ENCODE measurements at regions not wholly inside any gene's neighbourhood (a gene's known extent, or its start where the extent isn't known, plus 50 kb on each side); places are given as distances from the start of the nearest gene placed in this dataset.

DNA sequence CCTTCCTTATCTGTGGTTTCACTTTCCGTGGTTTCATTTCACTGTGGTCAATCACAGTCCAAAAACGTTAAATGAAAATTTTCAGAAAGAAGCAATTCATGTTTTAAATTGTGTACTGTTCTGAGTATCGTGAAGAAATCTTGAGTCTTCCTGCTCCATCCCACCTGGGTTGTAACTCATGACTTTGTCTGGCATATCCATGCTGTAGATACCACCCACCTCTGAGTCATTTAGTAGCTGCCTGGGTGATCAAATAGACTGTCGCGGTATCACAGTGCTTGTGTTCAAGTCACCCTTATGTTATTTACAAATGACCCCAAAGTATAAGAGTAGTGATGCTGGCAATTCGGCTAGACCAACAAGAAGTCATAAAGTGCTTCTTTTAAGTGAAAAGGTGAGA lies 521.2 kb downstream of the AACS start:
- ATAC-seq (replicated peaks in 1 of 2) (no peak), DNase-seq (no peak)
- Mint-ChIP-seq H3K9me3 (peaks cover 0 to 3% of the 10 kb centered on the region in 2 donors), H3K27ac (no peak overlapping the region), H3K4me3 (no peak overlapping the region), H3K4me1 (ENCODE audit: low read depth) (no peaks in the 10 kb centered on the region), H3K27me3 (ENCODE audit: low read depth) (no peaks in the 10 kb centered on the region), H3K36me3 (ENCODE audit: insufficient read depth in 2 of 2) (no peaks in the 10 kb centered on the region)

DNA sequence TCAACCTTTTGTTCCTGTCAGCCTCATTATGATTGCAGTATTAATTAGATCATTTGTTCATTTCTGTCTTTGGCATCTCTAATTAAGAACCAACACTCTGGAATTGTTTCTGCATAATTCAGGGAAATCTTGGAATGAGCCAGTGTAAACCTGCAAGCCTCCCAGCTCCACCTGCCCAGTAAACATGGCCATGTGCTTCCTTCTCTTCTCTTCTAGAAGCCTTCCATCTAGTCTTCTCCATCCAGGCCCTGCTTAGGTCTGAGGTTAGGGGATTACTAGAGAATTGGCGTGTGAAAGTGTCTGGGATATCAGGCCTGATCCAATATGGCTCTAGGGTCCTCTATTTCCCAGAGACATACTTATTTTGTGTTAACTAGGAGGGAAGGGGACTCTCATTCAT lies 528.0 kb downstream of the AACS start:
- ATAC-seq (replicated peaks in 1 of 2) (no peak), DNase-seq (no peak)
- H3K36me3 Mint-ChIP-seq (ENCODE audit: insufficient read depth in 2 of 2), result no peaks in the 10 kb centered on the region
- H3K27me3 Mint-ChIP-seq (ENCODE audit: low read depth), result no peaks in the 10 kb centered on the region
- H3K4me1 Mint-ChIP-seq (ENCODE audit: low read depth), result no peaks in the 10 kb centered on the region
- no peak overlapping the region for H3K27ac Mint-ChIP-seq
- H3K4me3 Mint-ChIP-seq, result no peak overlapping the region
- peaks cover 2% of the 10 kb centered on the region in 2 donors for H3K9me3 Mint-ChIP-seq

- H3K4me1 Mint-ChIP-seq (ENCODE audit: low read depth), result no peaks in the 10 kb centered on the region
- DNase-seq, result no peak
- no peak overlapping the region for H3K27ac Mint-ChIP-seq
- H3K27me3 Mint-ChIP-seq (ENCODE audit: low read depth), result no peaks in the 10 kb centered on the region
- no peak for ATAC-seq (replicated peaks in 1 of 2)
- H3K36me3 Mint-ChIP-seq (ENCODE audit: insufficient read depth in 2 of 2), result no peaks in the 10 kb centered on the region
- no peak overlapping the region for H3K4me3 Mint-ChIP-seq
- H3K9me3 Mint-ChIP-seq, result peaks cover 2 to 4% of the 10 kb centered on the region in 2 donors
Measured at GRCh38 chr12:125604976-125605375, 539.7 kb downstream of the AACS start.

DNA sequence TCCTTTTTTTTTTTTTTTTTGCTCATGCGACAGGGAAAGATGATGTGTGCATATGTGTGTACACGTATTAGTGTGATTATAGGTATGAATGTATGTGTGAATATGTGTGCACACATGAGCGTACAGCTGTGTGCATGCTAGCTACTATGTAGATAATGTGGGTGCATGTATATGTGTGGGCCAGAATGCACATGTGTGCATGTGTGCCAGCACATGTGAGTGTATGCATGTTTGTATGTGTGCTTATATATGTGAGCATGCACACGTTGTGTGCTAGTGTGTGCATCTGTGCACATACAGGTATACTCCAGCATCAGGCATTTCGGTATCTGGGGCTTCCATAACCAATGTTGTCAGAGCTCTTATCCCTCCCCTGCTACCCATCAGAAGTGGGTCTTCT lies 541.1 kb downstream of the AACS start:
- no peak for ATAC-seq (replicated peaks in 1 of 2)
- Mint-ChIP-seq H3K27me3 (ENCODE audit: low read depth) (no peaks in the 10 kb centered on the region), H3K4me1 (ENCODE audit: low read depth) (no peaks in the 10 kb centered on the region), H3K36me3 (ENCODE audit: insufficient read depth in 2 of 2) (peaks cover 0 to 1% of the 10 kb centered on the region in 2 donors), H3K9me3 (peaks cover 2% of the 10 kb centered on the region in 2 donors), H3K4me3 (no peak overlapping the region), H3K27ac (no peak overlapping the region)
- no peak for DNase-seq

DNA sequence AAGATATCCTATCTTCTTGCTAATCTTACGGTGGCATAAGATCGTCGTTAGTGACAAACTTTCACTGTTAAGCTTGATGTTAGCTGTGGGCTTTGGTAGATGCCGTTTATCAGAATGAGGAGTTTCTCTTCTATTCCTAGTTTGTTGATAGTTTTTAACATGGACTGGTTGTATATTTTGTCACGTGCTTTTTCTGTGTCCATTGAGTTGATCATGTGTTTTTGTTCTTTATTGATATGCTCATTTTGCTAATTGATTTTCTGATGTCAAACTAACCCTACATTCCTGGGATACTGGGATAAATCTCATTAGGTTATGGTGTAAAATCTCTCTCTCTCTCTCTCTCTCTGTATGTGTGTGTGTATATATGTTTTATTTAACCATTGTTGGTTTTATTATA lies 545.1 kb downstream of the AACS start:
- ATAC-seq (replicated peaks in 1 of 2), result no peak

DNA sequence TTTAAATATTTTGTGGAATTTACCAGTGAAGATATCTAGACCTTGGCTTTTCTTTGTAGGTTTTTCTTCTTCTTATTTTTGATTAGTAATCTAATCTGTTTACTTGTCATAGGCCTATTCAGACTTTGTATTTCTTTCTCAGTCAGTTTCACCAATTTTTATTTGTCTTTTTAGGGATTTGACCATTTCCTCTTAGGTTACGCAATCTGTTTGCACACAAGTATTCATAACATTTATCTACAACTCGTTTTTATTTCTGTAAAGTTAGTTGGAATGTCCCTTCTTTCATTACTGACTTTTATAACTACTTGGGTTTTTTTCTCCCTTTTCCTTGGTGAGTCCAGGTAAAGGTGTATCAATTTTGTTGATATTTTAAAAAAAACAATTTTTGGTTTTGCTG lies 545.7 kb downstream of the AACS start:
- Mint-ChIP-seq H3K27me3 (ENCODE audit: low read depth) (no peaks in the 10 kb centered on the region), H3K9me3 (no peaks in the 10 kb centered on the region), H3K27ac (no peak overlapping the region), H3K4me3 (no peak overlapping the region), H3K36me3 (ENCODE audit: insufficient read depth in 2 of 2) (peaks cover 0 to 1% of the 10 kb centered on the region in 2 donors), H3K4me1 (ENCODE audit: low read depth) (no peaks in the 10 kb centered on the region)
- DNase-seq (no peak), ATAC-seq (replicated peaks in 1 of 2) (no peak)

More for the DNA sequence above, 545.1 kb downstream of the AACS start:
- H3K9me3 Mint-ChIP-seq, result no peaks in the 10 kb centered on the region
- H3K4me3 Mint-ChIP-seq, result no peak overlapping the region
- H3K27me3 Mint-ChIP-seq (ENCODE audit: low read depth), result no peaks in the 10 kb centered on the region
- no peak for DNase-seq
- H3K36me3 Mint-ChIP-seq (ENCODE audit: insufficient read depth in 2 of 2), result peaks cover 0 to 1% of the 10 kb centered on the region in 2 donors
- no peak overlapping the region for H3K27ac Mint-ChIP-seq
- H3K4me1 Mint-ChIP-seq (ENCODE audit: low read depth), result no peaks in the 10 kb centered on the region

GRCh38 chr12:125614058-125614457 lies 548.8 kb downstream of the AACS start:
- DNase-seq (no peak), ATAC-seq (replicated peaks in 1 of 2) (no peak)
- Mint-ChIP-seq H3K9me3 (peaks cover 0 to 2% of the 10 kb centered on the region in 2 donors), H3K4me1 (ENCODE audit: low read depth) (no peaks in the 10 kb centered on the region), H3K36me3 (ENCODE audit: insufficient read depth in 2 of 2) (peaks cover 0 to 1% of the 10 kb centered on the region in 2 donors), H3K27me3 (ENCODE audit: low read depth) (no peaks in the 10 kb centered on the region), H3K27ac (no peak overlapping the region), H3K4me3 (no peak overlapping the region)

DNA sequence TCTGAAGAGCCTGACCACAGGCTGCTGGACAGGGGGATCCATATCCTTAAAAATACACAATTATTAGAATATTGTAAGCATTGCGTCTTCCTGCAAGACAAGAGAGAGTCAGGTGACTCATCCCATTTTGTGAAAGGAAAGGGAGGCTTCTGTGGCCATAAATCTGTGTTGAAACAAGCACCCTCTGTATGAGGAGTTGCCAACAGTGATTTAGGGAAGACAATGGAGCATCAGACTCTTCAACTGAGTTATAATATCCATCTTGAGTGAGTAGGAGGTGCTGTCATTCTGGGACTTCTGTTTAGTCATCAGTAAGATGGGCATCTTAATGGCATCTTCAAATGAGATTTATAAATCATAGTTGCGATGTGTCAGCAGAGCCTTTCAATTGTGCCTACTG lies 554.5 kb downstream of the AACS start:
- Mint-ChIP-seq H3K4me3 (no peak overlapping the region), H3K36me3 (ENCODE audit: insufficient read depth in 2 of 2) (no peaks in the 10 kb centered on the region), H3K27me3 (ENCODE audit: low read depth) (no peaks in the 10 kb centered on the region), H3K9me3 (peaks cover 5 to 6% of the 10 kb centered on the region in 2 donors), H3K4me1 (ENCODE audit: low read depth) (no peaks in the 10 kb centered on the region), H3K27ac (no peak overlapping the region)
- ATAC-seq (replicated peaks in 1 of 2), result no peak
- no peak for DNase-seq

DNA sequence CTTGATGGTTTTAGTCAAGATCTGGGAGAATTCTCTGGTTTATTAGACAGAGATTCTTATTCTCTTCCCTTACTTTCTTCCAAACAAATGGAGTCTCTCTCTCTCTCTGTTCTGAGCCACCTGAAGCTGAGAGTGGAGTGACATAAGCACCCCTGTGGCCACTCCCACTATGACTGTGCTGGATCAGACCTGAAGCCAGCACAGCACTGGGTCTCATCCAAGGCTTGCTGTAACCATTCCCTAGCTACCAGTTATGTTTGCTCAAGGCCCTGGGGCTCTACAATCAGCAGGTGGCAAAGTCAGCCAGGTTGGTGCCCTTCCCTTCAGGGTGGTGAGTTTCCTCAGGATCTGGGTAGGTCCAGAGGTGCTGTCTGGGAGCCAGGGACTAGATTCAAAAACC lies 568.5 kb downstream of the AACS start:
- no peaks in the 10 kb centered on the region for H3K36me3 Mint-ChIP-seq (ENCODE audit: insufficient read depth in 2 of 2)
- H3K27ac Mint-ChIP-seq, result no peak overlapping the region
- no peaks in the 10 kb centered on the region for H3K4me1 Mint-ChIP-seq (ENCODE audit: low read depth)
- H3K4me3 Mint-ChIP-seq, result no peak overlapping the region
- ATAC-seq (replicated peaks in 1 of 2) (no peak), DNase-seq (no peak)
- H3K9me3 Mint-ChIP-seq, result peaks cover 0 to 4% of the 10 kb centered on the region in 2 donors
- no peaks in the 10 kb centered on the region for H3K27me3 Mint-ChIP-seq (ENCODE audit: low read depth)

DNA sequence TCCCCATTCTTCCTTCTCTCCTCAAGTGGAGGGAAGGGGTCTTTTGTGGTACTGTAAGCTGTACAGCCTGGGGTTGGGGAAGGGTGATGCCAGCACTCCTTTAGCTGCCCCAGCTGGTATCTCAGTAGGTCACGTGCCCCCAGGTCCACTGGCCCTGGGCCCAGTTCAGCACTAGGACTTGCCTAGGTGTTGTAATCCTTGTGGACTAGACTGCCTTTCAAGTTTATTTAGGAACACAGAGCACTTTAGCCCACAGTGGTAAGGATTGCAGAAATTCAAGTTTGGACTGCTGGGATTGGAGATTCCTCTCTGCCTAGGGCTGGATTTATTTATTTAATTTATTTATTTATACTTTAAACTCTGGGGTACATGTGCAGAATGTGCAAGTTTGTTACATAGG lies 569.6 kb downstream of the AACS start:
- no peaks in the 10 kb centered on the region for H3K9me3 Mint-ChIP-seq
- DNase-seq, result no peak
- no peak overlapping the region for H3K27ac Mint-ChIP-seq
- no peaks in the 10 kb centered on the region for H3K36me3 Mint-ChIP-seq (ENCODE audit: insufficient read depth in 2 of 2)
- no peak for ATAC-seq (replicated peaks in 1 of 2)
- H3K27me3 Mint-ChIP-seq (ENCODE audit: low read depth), result no peaks in the 10 kb centered on the region
- no peak overlapping the region for H3K4me3 Mint-ChIP-seq
- H3K4me1 Mint-ChIP-seq (ENCODE audit: low read depth), result no peaks in the 10 kb centered on the region

DNA sequence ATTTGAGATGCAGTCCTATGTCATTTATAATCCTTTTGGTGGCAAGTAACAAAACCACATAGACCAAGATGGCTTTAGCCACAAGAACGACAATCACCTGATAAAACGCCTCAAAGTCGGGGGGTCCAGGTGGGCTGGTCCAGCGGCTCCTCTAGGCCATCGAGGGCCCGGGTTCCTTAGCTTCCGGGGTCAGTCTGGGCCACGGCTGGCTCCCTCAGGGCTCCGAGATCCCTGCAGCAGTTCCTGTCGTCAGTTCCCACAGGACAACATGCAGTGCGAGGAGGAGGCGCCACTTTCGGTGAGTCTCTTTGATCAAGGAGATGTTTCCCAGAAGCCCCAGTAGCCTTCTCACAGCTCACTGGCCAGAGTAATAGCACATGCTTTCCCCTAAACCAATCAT lies 574.6 kb downstream of the AACS start:
- Mint-ChIP-seq H3K4me1 (ENCODE audit: low read depth) (no peaks in the 10 kb centered on the region), H3K4me3 (no peak overlapping the region), H3K36me3 (ENCODE audit: insufficient read depth in 2 of 2) (no peaks in the 10 kb centered on the region), H3K27ac (no peak overlapping the region), H3K9me3 (peaks cover 0 to 2% of the 10 kb centered on the region in 2 donors), H3K27me3 (ENCODE audit: low read depth) (no peaks in the 10 kb centered on the region)
- ATAC-seq (replicated peaks in 1 of 2) (no peak), DNase-seq (no peak)

DNA sequence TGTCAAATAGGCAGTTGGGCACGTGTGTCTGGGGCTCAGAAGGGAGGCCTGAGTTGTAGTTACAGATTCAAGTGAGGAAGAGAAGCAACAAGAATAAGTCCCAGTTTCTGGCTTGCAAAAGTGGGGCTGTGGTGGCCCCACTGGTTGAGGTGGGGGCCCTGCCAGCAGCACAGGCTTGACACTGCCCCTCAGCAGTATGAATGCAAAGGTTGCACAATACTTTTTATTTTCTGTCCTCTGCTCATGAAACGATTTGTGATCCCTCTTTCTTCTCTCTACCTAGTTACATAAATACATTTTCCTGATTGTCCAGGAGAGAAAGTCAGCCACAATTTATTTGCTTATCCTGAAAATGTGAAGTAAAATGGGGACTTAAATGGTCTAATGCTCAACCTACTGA lies 577.8 kb downstream of the AACS start:
- H3K27ac Mint-ChIP-seq, result no peak overlapping the region
- peaks cover 0 to 2% of the 10 kb centered on the region in 2 donors for H3K9me3 Mint-ChIP-seq
- ATAC-seq (replicated peaks in 1 of 2), result no peak
- H3K27me3 Mint-ChIP-seq (ENCODE audit: low read depth), result no peaks in the 10 kb centered on the region
- H3K4me3 Mint-ChIP-seq, result no peak overlapping the region
- H3K36me3 Mint-ChIP-seq (ENCODE audit: insufficient read depth in 2 of 2), result no peaks in the 10 kb centered on the region
- no peaks in the 10 kb centered on the region for H3K4me1 Mint-ChIP-seq (ENCODE audit: low read depth)
- DNase-seq, result no peak

DNA sequence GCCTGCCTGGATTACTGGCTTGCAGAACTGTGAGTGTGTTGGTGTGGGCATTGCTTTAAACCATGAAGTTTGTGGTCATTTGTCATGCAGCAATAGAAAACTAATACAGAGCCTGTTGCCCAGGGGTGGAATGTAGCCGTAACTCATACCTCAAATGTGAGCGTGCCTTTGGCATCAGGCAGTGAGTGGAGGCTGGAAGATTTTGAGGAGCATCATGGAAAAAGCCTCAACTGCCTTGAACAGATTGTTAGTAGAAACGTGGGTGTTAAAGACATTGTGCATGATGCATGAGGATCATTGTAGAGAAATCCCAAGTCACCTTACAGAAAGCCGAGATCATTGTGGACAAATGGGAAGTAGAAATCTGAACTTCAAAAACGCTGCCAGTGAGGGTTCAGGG lies 580.5 kb downstream of the AACS start:
- ATAC-seq (replicated peaks in 1 of 2) (no peak), DNase-seq (no peak)
- no peaks in the 10 kb centered on the region for H3K4me1 Mint-ChIP-seq (ENCODE audit: low read depth)
- H3K36me3 Mint-ChIP-seq (ENCODE audit: insufficient read depth in 2 of 2), result no peaks in the 10 kb centered on the region
- H3K9me3 Mint-ChIP-seq, result peaks cover 0 to 2% of the 10 kb centered on the region in 2 donors
- no peak overlapping the region for H3K4me3 Mint-ChIP-seq
- H3K27ac Mint-ChIP-seq, result no peak overlapping the region
- no peaks in the 10 kb centered on the region for H3K27me3 Mint-ChIP-seq (ENCODE audit: low read depth)

GRCh38 chr12:125650587-125650986 lies 585.4 kb downstream of the AACS start:
- Mint-ChIP-seq H3K4me1 (ENCODE audit: low read depth) (no peaks in the 10 kb centered on the region), H3K36me3 (ENCODE audit: insufficient read depth in 2 of 2) (no peaks in the 10 kb centered on the region), H3K4me3 (no peak overlapping the region), H3K27me3 (ENCODE audit: low read depth) (no peaks in the 10 kb centered on the region), H3K9me3 (peaks cover 3% of the 10 kb centered on the region in 2 donors), H3K27ac (no peak overlapping the region)
- no peak for DNase-seq
- no peak for ATAC-seq (replicated peaks in 1 of 2)
